ENCODE measurements at regions not wholly inside any gene's neighbourhood (a gene's known extent, or its start where the extent isn't known, plus 50 kb on each side); places are given as distances from the start of the nearest gene placed in this dataset.

GRCh38 chr6:15876406-15876805, 213.6 kb upstream of the DTNBP1 start (continued):
- TF ChIP-seq REST (IDR thresholded peaks at IDR 0.05; ENCODE audit: unreplicated experiment) (no peak), JUNB (IDR thresholded peaks at IDR 0.05; ENCODE audit: unreplicated experiment) (no peak), EZH2phosphoT487 (IDR thresholded peaks at IDR 0.05; ENCODE audit: unreplicated experiment) (no peak)

- H3F3A ChIP-seq (replicated peaks; ENCODE audit: low read depth): no peaks in the 10 kb centered on the region
- no peak overlapping the region for H3K4me3 ChIP-seq
- H3K27me3 ChIP-seq (ENCODE audit: insufficient read depth): no peaks in the 10 kb centered on the region
- H3K4me2 ChIP-seq: no peak overlapping the region
- no peak overlapping the region for H3K4me3 Mint-ChIP-seq
- no peaks in the 10 kb centered on the region for H3K36me3 Mint-ChIP-seq (ENCODE audit: low read depth)
- H3K27ac ChIP-seq (ENCODE audit: low read depth): no peak overlapping the region
- H3K36me3 ChIP-seq (ENCODE audit: insufficient read depth): no peaks in the 10 kb centered on the region
- peaks cover 6% of the 10 kb centered on the region; the same call in 1 of the 2 replicates for H3K9me2 ChIP-seq (ENCODE audit: insufficient read depth)
- no peak overlapping the region for H2AFZ ChIP-seq
- H4K20me1 ChIP-seq (replicated peaks; ENCODE audit: insufficient read depth): no peaks in the 10 kb centered on the region
- peaks cover 3% of the 10 kb centered on the region for H3K27me3 Mint-ChIP-seq (ENCODE audit: insufficient read depth, low read depth, poor library complexity)
- ATAC-seq (no peak), DNase-seq (ENCODE audit: low spot score) (no peak)
- H3K4me1 Mint-ChIP-seq: peaks cover 24% of the 10 kb centered on the region
- H3K79me2 ChIP-seq (replicated peaks; ENCODE audit: insufficient read depth): no peaks in the 10 kb centered on the region
- H3K9me3 Mint-ChIP-seq: no peaks in the 10 kb centered on the region
- no peak overlapping the region for H3K27ac Mint-ChIP-seq
- H3K4me1 ChIP-seq (ENCODE audit: insufficient read depth): peaks cover 24% of the 10 kb centered on the region
- TF ChIP-seq NANOG (IDR thresholded peaks at IDR 0.05; ENCODE audit: borderline replicate concordance) (no peak), CREB1 (CRISPR knock-in tag; IDR thresholded peaks at IDR 0.05; ENCODE audit: low read depth) (no peak), REST (IDR thresholded peaks at IDR 0.05; ENCODE audit: unreplicated experiment) (no peak), EZH2 (IDR thresholded peaks at IDR 0.05; ENCODE audit: low read depth, unreplicated experiment) (no peak), ZNF114 (CRISPR knock-in tag; IDR thresholded peaks at IDR 0.05) (no peak), POLR2AphosphoS5 (IDR thresholded peaks at IDR 0.05; ENCODE audit: low read depth) (no peak), ZNF462 (CRISPR knock-in tag; IDR thresholded peaks at IDR 0.05) (no peak), ZNF331 (CRISPR knock-in tag; IDR thresholded peaks at IDR 0.05; ENCODE audit: low read depth) (no peak), ETS1 (IDR thresholded peaks at IDR 0.05) (no peak)
Observed at GRCh38 chr6:15875797-15876196, 213.0 kb upstream of the DTNBP1 start.
